Motor neuron (in vitro differentiated cells): ENCODE measurements at regions not wholly inside any gene's neighbourhood (a gene's known extent, or its start where the extent isn't known, plus 50 kb on each side); places are given as distances from the start of the nearest gene placed in this dataset.

Experiments used
- ATAC-seq, 8 experiments: fragments of 200-7000 bp; cut with Tn5 transposase; replicated peaks in 6 of 8; 2 replicates each; pipeline ENCODE4 v1.8.0; 2021; ENCODE audit warnings: mild to moderate bottlenecking in 8 of 8, moderate library complexity in 8 of 8
- H3K27ac ChIP-seq, 2 donors: fragments of 250-450 bp; sonication (Bioruptor Pico); 2 replicates each; pipeline ENCODE4 v1.9.0; 2021; ENCODE audit warnings: antibody characterized with exemption in 2 of 2, mild to moderate bottlenecking in 2 of 2, moderate library complexity in 1 of 2
- H3K4me1 ChIP-seq, 2 donors: fragments of 250-450 bp; sonication (Bioruptor Pico); replicated peaks in 1 of 2; 2 replicates each; pipeline ENCODE4 v1.6.1; 2021; ENCODE audit warnings: antibody characterized with exemption in 2 of 2, mild to moderate bottlenecking in 2 of 2, moderate library complexity in 1 of 2
- H3K4me3 ChIP-seq, 5 donors: fragments of 250-450 bp; sonication (Bioruptor Pico); 2 replicates each; pipeline ENCODE4 v1.9.0; 2021; ENCODE audit warnings: antibody characterized with exemption in 5 of 5, mild to moderate bottlenecking in 5 of 5, moderate library complexity in 4 of 5
- WGBS, 10 experiments: fragments of 450-650 bp; shearing (Covaris generic); methylation state at CpG; one replicate each; pipeline ENCODE4 v1.0.0; 2022; 5-methylcytosine and 5-hydroxymethylcytosine counted together
- in situ Hi-C, 9 experiments: fragments of 400-800 bp; cut with MboI; loops; one replicate each; pipeline ENCODE4 v1.15.0; 2021; ENCODE audit warnings: low sequenced_read_pairs in 9 of 9, low pct_unique_long_range_greater_than_20kb in 2 of 9; ENCODE audit not compliant: unreplicated experiment in 9 of 9

- WGBS, 10 experiments: 30 to 100% (median 88%) methylated on average over 1 to 6 of the region's 7 CpGs; no CpG with 5 or more reads in 1 of the 10 experiments
Measured at GRCh38 chr5:174325431-174325830, 279.9 kb downstream of the NSG2 start.

GRCh38 chr5:174325961-174326360 is 280.5 kb downstream of the NSG2 start:
- in situ Hi-C loops: no loop called here
- Histone ChIP-seq H3K27ac (no peak overlapping the region), H3K4me1 (peaks cover 0 to 2% of the 10 kb centered on the region in 2 donors), H3K4me3 (no peak overlapping the region)
- ATAC-seq: no peak
- WGBS, 10 experiments: 25 to 100% (median 60%) methylated on average over 1 to 5 of the region's 6 CpGs; no CpG with 5 or more reads in 5 of the 10 experiments

More at GRCh38 chr5:174325431-174325830, 279.9 kb downstream of the NSG2 start:
- no peak for ATAC-seq
- Histone ChIP-seq H3K27ac (no peak overlapping the region), H3K4me3 (no peak overlapping the region), H3K4me1 (peaks cover 0 to 2% of the 10 kb centered on the region in 2 donors)
- in situ Hi-C loops: no loop called here

- in situ Hi-C loops: no loop called here
- no peak for ATAC-seq
- WGBS, 10 experiments: 78 to 100% (median 86%) methylated on average over 1 to 2 of the region's 3 CpGs; no CpG with 5 or more reads in 7 of the 10 experiments
Measured at GRCh38 chr5:174326372-174326771, 280.9 kb downstream of the NSG2 start.

GRCh38 chr5:174327317-174327864 is 281.9 kb downstream of the NSG2 start:
- ATAC-seq: peak in 7 of 8 experiments; percentile 44 to 86 (median 73)
- 10 to 47% (median 28%) methylated on average over 1 to 6 of the region's 10 CpGs; no CpG with 5 or more reads in 3 of the 10 experiments for WGBS, 10 experiments
- Histone ChIP-seq H3K27ac (no peak overlapping the region), H3K4me1 (peaks cover 0 to 2% of the 10 kb centered on the region in 2 donors), H3K4me3 (no peak overlapping the region)
- in situ Hi-C loops: no loop called here

More at GRCh38 chr5:174326372-174326771, 280.9 kb downstream of the NSG2 start:
- no peak overlapping the region for H3K4me3 ChIP-seq
- no peak overlapping the region for H3K27ac ChIP-seq
- H3K4me1 ChIP-seq: peaks cover 0 to 2% of the 10 kb centered on the region in 2 donors

- in situ Hi-C loops: no loop called here
- Histone ChIP-seq H3K27ac (no peak overlapping the region), H3K4me3 (no peak overlapping the region), H3K4me1 (peaks cover 0 to 2% of the 10 kb centered on the region in 2 donors)
- WGBS, 10 experiments: 61 to 100% (median 83%) methylated on average over 1 to 6 of the region's 9 CpGs; no CpG with 5 or more reads in 2 of the 10 experiments
- ATAC-seq: no peak
Measured at GRCh38 chr5:174327896-174328295, 282.4 kb downstream of the NSG2 start.

DNA sequence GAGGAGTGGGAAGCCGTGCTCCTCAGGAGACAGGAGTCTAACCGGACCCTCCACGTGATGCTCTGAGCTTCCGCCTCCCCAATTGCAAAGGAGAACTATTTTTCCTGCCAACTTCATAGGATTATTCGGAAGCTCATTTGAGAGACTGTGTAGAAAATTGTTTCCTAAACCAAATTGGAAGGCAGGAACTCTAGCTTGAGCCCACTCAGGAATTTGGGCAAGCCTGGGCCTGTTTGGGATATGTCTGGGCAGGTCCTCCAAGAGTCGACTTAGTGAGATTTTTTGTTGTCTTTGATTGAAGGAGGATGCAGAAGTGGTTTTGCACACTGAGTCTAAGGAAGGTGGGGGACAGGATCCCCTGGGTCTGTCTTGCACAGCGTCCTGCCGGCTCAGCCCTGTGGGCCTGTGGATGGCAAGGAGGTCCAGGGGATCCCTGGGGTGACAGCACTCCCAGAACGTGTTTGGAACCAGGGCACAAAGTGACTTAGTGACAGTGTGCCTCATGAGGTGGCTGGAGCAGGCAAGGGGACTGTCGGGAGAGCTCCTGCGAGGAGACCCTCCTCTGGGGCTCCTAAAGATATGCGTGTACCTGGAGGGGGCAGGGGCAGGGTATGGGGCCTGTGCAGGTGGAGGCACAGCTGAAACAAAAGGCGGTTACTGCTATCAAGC is 283.3 kb downstream of the NSG2 start:
- Histone ChIP-seq H3K4me1 (peaks cover 0 to 2% of the 10 kb centered on the region in 2 donors), H3K4me3 (no peak overlapping the region), H3K27ac (no peak overlapping the region)
- WGBS, 10 experiments: 33 to 100% (median 87%) methylated on average over 3 to 9 of the region's 13 CpGs; no CpG with 5 or more reads in 4 of the 10 experiments
- in situ Hi-C loops: no loop called here
- no peak for ATAC-seq

DNA sequence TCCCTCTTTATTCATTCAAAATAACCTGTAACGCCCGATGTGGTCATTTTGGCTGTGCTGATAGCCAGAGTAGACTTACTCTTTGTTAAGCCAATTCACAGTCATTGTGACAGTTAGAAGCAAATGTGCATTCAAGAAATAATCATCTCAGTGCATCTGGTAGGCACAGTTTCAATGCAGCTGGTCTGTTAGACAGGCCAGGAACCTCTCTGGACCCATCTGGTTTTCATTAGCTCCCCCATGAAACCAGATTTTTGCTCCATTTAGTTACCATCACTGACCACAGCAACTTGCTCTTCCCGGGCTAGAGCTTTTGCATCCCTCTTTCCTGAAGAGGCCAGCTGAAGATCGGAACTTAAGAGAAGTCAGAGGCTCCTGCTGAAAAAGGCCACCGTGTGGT is 284.2 kb downstream of the NSG2 start:
- peak in 2 of 8 experiments; percentile 22 to 49 for ATAC-seq
- in situ Hi-C loops: no loop called here
- Histone ChIP-seq H3K4me3 (no peak overlapping the region), H3K4me1 (no peaks in the 10 kb centered on the region), H3K27ac (no peak overlapping the region)
- 0 to 100% (median 60%) methylated on average over 1 to 3 of the region's 5 CpGs; no CpG with 5 or more reads in 3 of the 10 experiments for WGBS, 10 experiments

- ATAC-seq: peak in 2 of 8 experiments; percentile 17 to 85
- in situ Hi-C loops: no loop called here
- H3K4me3 ChIP-seq: no peak overlapping the region
- H3K4me1 ChIP-seq: no peaks in the 10 kb centered on the region
- WGBS, 10 experiments: 30 to 83% (median 67%) methylated on average over 2 to 10 of the region's 13 CpGs; no CpG with 5 or more reads in 1 of the 10 experiments
- H3K27ac ChIP-seq: no peak overlapping the region
Measured at GRCh38 chr5:174335682-174336364, 290.3 kb downstream of the NSG2 start.

GRCh38 chr5:174336479-174336878 is 291.0 kb downstream of the NSG2 start:
- in situ Hi-C loops: no loop called here
- Histone ChIP-seq H3K4me3 (no peak overlapping the region), H3K4me1 (no peaks in the 10 kb centered on the region), H3K27ac (no peak overlapping the region)
- ATAC-seq: no peak
- WGBS, 10 experiments: 20 to 91% (median 67%) methylated on average over 1 to 5 of the region's 5 CpGs; no CpG with 5 or more reads in 2 of the 10 experiments

DNA sequence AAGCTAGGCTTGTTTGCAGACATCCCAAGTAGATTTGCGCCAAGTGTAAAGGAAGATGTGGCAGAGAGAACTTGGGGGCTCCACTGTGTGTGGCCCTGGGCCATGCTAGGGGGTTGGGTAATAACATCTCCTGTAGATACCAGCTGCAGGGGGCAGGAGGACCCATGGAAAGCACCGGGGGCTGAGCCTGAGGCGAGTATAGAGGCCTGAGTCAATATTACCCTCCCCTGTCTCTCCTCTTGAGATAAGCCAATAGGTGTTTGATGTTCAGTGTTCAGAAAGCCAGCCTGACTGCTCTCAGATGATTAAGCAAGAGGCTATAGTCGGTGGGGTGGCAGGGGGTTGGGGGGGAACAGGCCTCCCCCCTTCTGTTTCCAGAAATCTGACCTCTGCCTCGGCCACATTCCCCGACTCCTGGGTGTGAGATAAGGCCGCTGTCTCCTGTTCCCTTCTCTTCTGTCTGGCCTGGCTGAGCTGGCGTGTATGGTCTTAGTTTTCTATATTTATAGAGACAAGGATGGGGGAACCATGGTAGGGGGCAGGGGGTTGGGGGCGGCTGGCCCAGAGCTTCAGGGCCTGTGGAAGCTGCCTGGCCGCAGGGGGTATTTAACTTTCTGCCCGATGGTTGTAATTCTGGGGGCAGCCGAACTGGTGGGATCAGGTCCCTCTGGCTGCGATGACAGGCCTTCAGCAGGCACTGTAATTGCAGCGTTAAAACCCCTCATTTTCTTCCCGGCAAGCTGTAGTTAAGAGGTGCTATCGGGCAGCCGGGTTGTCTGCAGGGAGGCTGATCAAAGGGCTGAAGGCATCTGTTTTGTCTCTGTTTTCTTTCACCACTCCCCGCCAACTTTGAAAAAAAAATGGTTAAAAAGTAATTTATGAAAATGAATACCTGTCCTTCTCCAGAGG is 292.0 kb downstream of the NSG2 start:
- H3K4me3 ChIP-seq: no peak overlapping the region
- H3K4me1 ChIP-seq: no peaks in the 10 kb centered on the region
- in situ Hi-C loops: no loop called here
- 0 to 100% (median 32%) methylated on average over 1 to 6 of the region's 18 CpGs; no CpG with 5 or more reads in 5 of the 10 experiments for WGBS, 10 experiments
- H3K27ac ChIP-seq: no peak overlapping the region
- peak in 3 of 8 experiments; percentile 14 to 29 (median 22) for ATAC-seq

- WGBS, 10 experiments: 6 to 92% (median 64%) methylated on average over 2 to 12 of the region's 13 CpGs; no CpG with 5 or more reads in 1 of the 10 experiments
- peak in 3 of 8 experiments; percentile 76 to 100 (median 99) for ATAC-seq
- H3K4me1 ChIP-seq: no peaks in the 10 kb centered on the region
- in situ Hi-C loops: no loop called here
- no peak overlapping the region for H3K4me3 ChIP-seq
- no peak overlapping the region for H3K27ac ChIP-seq
Measured at GRCh38 chr5:174338185-174339010, 292.9 kb downstream of the NSG2 start.

DNA sequence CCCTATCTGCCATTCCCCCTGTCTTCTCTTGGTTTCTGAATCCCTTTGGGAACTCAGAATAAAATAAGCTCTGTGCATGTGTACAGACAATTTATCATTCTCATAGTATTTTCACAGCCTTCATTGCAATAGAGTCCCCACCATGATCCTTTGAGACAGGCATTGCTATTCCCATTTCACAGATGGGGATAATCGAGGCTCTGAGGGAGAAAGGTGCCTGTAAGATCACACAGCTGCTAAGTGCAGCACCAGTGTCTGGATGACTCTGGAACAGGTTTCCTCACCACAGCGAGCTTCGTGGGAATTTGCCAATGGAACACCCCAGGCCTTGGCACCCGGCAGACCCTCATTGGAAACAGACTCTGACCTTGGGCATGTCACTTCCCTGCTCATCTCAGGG is 293.6 kb downstream of the NSG2 start:
- Histone ChIP-seq H3K4me3 (no peak overlapping the region), H3K4me1 (no peaks in the 10 kb centered on the region), H3K27ac (no peak overlapping the region)
- ATAC-seq: no peak
- 0 to 100% (median 88%) methylated on average over 1 to 2 of the region's 4 CpGs; no CpG with 5 or more reads in 5 of the 10 experiments for WGBS, 10 experiments
- in situ Hi-C loops: no loop called here
